ENCODE measurements at regions not wholly inside any gene's neighbourhood (a gene's known extent, or its start where the extent isn't known, plus 50 kb on each side); places are given as distances from the start of the nearest gene placed in this dataset.

DNA sequence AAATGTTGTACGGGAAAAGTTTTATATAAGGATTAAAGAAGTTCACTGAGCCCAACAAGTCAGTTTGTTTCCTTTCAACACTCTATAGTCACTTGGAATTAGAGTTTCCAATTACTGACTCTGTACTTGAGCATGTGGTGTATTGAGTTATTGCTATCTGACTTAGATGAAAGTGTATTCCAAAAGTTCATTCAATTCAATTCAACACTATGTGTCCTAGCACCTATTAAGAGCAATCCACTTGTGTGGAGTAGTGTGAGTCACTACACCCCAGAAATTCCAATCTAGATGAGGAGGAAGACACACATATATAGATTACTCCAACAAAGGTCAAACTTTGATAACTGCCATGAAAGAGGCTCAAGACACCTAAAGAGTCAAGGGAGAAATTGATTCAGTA lies 98.2 kb upstream of the SLCO6A1 start:
- in situ Hi-C loops (cut with MboI; ENCODE audit: low sequenced_read_pairs) = loop anchor here (25.0 kb wide), 1 partner anchor 890 kb away; no protein-coding TSS in a partner anchor
- POLR2A ChIA-PET (ENCODE audit: unreplicated experiment) = no interaction called here
- WGBS, 2 experiments (ENCODE audit: extremely low coverage in 2 of 2, insufficient read length in 1 of 2) = no CpG with 5 or more reads among the region's 1 CpG

More for the DNA sequence above, 98.2 kb upstream of the SLCO6A1 start:
- CTCF ChIA-PET = no interaction called here
- Histone ChIP-seq H3K4me1 (ENCODE audit: control insufficient read depth, insufficient read depth, low read length) (no peaks in the 10 kb centered on the region), H2BK120ac (ENCODE audit: low read depth, low read length) (no peak overlapping the region), H3K79me1 (ENCODE audit: low read depth in 1 of 2, low read length in 2 of 2) (no peaks in the 10 kb centered on the region), H2BK20ac (ENCODE audit: low read depth, low read length) (no peak overlapping the region), H2AK5ac (ENCODE audit: low read depth, low read length) (no peak overlapping the region), H3K4me3 (ENCODE audit: insufficient read depth, low read depth, low read length) (no peak overlapping the region), H2AFZ (replicated peaks; ENCODE audit: low read length, poor library complexity) (no peak overlapping the region), H3K18ac (ENCODE audit: low read depth, low read length) (no peak overlapping the region), H4K20me1 (ENCODE audit: insufficient read depth, low read length) (no peaks in the 10 kb centered on the region), H3K23ac (ENCODE audit: low read depth, low read length) (no peak overlapping the region), H3K9me1 (ENCODE audit: insufficient read depth, low read length) (no peaks in the 10 kb centered on the region), H4K5ac (ENCODE audit: low read depth, low read length) (no peak overlapping the region), H2BK5ac (ENCODE audit: low read depth, low read length, poor library complexity, severe bottlenecking) (no peak overlapping the region), H2AK9ac (replicated peaks; ENCODE audit: low read depth, low read length, poor library complexity) (no peak overlapping the region), H3K4me2 (ENCODE audit: low read depth, low read length) (no peak overlapping the region), H4K8ac (ENCODE audit: low read depth in 2 of 2, low read length in 2 of 2) (no peak overlapping the region), H2BK15ac (ENCODE audit: low read depth, low read length) (no peak overlapping the region), H3K4ac (ENCODE audit: low read depth, low read length) (no peak overlapping the region), H3K9ac (ENCODE audit: low read depth, low read length) (no peak overlapping the region), H3K56ac (ENCODE audit: extremely low read depth, insufficient read depth, low read length) (no peak overlapping the region), H3K36me3 (ENCODE audit: control insufficient read depth, insufficient read depth, low read length) (no peaks in the 10 kb centered on the region), H4K91ac (ENCODE audit: insufficient read depth, low read depth, low read length) (no peak overlapping the region), H3K27me3 (ENCODE audit: control insufficient read depth, insufficient read depth, low read length) (no peaks in the 10 kb centered on the region), H3K14ac (replicated peaks; ENCODE audit: low read depth, low read length) (no peak overlapping the region), H3K27ac (ENCODE audit: insufficient read depth, low read length) (no peak overlapping the region), H3K9me3 (ENCODE audit: control insufficient read depth, insufficient read depth, low read length) (no peaks in the 10 kb centered on the region)
- BruUV-seq (replicated peaks) = no TSS peak
- intact Hi-C loops (cut with micrococcal nuclease) = no loop called here
- dilution Hi-C loops (cut with HindIII; ENCODE audit: low sequenced_read_pairs, unreplicated experiment) = no loop called here
- no peak for ATAC-seq (ENCODE audit: low read depth)
- TF ChIP-seq MXI1 (IDR thresholded peaks at IDR 0.05; ENCODE audit: borderline replicate concordance, low read depth, low read length) (no peak), SMC3 (IDR thresholded peaks at IDR 0.05; ENCODE audit: low read depth, low read length) (no peak), MAZ (IDR thresholded peaks at IDR 0.05; ENCODE audit: borderline replicate concordance, low read depth, low read length) (no peak), CEBPB (IDR thresholded peaks at IDR 0.05; ENCODE audit: low read depth, low read length) (no peak), NFE2L2 (IDR thresholded peaks at IDR 0.05; ENCODE audit: low read depth, low read length) (no peak)
- TF ChIP-seq, protein P1, sequence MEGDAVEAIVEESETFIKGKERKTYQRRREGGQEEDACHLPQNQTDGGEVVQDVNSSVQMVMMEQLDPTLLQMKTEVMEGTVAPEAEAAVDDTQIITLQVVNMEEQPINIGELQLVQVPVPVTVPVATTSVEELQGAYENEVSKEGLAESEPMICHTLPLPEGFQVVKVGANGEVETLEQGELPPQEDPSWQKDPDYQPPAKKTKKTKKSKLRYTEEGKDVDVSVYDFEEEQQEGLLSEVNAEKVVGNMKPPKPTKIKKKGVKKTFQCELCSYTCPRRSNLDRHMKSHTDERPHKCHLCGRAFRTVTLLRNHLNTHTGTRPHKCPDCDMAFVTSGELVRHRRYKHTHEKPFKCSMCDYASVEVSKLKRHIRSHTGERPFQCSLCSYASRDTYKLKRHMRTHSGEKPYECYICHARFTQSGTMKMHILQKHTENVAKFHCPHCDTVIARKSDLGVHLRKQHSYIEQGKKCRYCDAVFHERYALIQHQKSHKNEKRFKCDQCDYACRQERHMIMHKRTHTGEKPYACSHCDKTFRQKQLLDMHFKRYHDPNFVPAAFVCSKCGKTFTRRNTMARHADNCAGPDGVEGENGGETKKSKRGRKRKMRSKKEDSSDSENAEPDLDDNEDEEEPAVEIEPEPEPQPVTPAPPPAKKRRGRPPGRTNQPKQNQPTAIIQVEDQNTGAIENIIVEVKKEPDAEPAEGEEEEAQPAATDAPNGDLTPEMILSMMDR (conservative IDR thresholded peaks at IDR 0.05; ENCODE audit: low read depth, low read length) = no peak
- DNase-seq = no peak

Data from IMR-90 (cell line).